D721Med (cell line): ENCODE measurements at regions not wholly inside any gene's neighbourhood (a gene's known extent, or its start where the extent isn't known, plus 50 kb on each side); places are given as distances from the start of the nearest gene placed in this dataset.

Source experiments
- DNase-seq: peaks from one replicate; pipeline ENCODE4 v3.0.0; 2011; ENCODE audit warnings: low spot score; ENCODE audit not compliant: insufficient read length
- FAIRE-seq: peaks from 2 replicates; lab custom pipeline; 2011; peaks lifted over from hg19 to GRCh38; lab: Jason Lieb, UNC
- TF ChIP-seq, protein P1 (sequence below): IDR thresholded peaks from 2 replicates; pipeline ENCODE4 v1.5.1; 2012; ENCODE audit warnings: mild to moderate bottlenecking, control low read depth; ENCODE audit not compliant: insufficient read depth; ENCODE audit errors: missing control alignments

DNA sequence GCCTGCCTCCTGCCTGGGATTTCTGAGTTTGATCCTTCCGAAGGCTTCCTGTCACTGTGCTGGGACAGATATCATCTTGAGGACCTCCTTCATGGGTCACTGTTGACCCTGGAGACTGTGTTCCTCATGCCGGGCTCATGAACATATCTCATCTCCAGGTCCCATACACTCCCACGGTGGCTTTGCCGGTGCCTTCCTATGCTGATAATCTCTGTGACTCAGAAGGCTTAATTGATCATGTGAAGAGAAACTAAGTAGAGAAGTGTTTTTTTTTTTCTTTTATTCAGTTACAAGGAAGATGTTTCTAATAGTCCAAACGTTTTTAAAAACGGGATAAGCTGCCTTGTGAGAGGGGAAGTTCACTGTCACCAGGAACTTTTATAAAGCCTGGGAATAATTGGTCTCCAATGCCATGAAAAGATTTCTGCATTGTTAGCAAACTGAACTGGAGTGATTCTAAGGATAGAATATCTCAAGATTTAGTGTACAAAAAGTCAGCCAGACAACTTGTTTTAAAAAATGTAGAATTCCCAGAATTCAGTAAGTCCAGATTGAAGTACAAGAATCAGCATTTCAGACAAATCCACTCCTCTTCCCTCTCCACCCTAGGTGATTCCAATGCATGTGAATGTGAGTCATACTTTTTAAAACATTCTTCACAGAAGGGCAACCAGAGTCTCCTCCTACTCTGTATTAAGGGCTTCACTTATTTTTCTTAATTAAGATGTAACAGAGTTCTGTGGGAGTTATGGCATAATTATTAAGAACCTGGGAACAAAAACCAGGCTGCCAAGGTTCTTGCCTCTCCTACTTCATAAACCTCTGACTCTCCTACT is 139.8 kb upstream of the LGR5 start:
- DNase-seq (no peak), FAIRE-seq (no peak)
- TF ChIP-seq, protein P1, sequence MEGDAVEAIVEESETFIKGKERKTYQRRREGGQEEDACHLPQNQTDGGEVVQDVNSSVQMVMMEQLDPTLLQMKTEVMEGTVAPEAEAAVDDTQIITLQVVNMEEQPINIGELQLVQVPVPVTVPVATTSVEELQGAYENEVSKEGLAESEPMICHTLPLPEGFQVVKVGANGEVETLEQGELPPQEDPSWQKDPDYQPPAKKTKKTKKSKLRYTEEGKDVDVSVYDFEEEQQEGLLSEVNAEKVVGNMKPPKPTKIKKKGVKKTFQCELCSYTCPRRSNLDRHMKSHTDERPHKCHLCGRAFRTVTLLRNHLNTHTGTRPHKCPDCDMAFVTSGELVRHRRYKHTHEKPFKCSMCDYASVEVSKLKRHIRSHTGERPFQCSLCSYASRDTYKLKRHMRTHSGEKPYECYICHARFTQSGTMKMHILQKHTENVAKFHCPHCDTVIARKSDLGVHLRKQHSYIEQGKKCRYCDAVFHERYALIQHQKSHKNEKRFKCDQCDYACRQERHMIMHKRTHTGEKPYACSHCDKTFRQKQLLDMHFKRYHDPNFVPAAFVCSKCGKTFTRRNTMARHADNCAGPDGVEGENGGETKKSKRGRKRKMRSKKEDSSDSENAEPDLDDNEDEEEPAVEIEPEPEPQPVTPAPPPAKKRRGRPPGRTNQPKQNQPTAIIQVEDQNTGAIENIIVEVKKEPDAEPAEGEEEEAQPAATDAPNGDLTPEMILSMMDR: no peak

DNA sequence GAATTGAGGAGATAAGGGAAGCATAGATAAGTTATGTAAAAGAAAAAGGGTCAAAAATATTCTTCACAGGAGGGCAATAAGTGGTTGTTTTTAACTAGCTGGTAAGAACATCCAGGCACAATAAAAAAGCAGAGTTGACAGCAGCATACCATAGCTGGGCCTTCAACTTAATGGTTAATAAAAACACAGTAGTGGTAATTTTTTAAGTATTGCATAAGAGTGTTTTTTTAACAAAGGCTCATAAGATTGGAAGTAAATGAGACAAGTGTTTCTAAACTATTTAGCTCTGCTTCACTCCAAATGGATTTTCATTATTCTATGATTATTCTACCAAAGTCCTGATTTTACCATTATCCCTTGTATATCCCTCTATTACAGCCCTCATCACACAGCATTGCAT is 140.1 kb upstream of the TSPAN8 start:
- TF ChIP-seq, protein P1: no peak
- DNase-seq: no peak
- FAIRE-seq: no peak

DNA sequence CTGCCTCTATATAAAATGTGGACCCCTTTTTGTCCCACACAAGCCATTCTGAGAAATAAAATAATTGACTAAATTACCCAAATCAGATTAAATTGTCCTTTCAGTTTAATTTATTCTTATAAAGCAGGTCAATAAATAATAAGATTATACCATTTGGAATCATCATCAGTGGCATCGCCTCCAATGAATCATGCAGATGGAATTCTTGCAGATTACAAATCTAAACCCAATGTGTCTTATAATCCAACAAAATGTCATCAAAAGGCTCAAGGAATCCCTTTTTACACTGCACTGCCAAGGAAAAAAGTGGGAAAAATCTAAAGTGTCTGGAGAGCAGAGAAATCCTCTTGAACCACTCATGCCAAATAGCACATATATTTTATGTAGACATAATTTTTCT is 138.2 kb upstream of the TSPAN8 start:
- no peak for DNase-seq
- TF ChIP-seq, protein P1: no peak
- FAIRE-seq: no peak

DNA sequence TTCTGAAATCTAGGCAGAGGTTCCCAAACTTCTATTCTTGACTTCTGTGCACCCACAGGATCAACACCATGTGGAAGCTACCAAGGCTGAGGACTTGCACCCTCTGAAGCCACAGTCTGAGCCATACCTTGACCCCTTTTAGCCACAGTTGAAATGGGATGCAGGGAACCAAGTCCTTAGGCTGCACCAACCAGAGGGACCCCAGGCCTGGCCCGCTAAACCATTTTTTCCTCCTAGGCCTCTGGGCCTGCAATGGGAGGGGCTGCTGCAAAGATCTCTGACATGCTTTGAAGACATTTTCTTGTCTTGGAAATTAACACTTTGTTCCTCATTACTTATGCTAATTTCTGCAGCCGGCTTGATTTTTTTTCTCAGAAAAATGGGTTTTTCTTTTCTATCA is 133.9 kb upstream of the TSPAN8 start:
- DNase-seq: no peak
- no peak for FAIRE-seq

DNA sequence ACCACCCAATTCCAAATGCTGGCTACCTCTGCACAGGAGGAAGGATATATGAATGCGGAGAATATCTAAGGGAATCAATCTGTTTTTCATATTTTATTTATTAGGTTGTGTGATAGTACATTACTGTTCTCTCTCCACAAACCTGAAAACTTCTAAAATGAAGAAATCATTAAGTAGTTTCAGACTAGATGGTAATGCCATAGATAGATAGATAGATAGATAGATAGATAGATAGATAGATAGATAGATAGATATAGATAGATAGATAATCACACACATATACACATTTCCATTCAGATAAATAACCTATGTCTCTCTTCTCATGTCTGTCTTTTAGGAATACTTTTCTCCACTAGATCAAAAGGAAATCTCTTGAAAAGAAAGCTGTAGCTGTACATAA is 126.1 kb upstream of the TSPAN8 start:
- no peak for DNase-seq
- TF ChIP-seq, protein P1: no peak
- FAIRE-seq: no peak

More for the DNA sequence above, 133.9 kb upstream of the TSPAN8 start:
- TF ChIP-seq, protein P1: no peak

DNA sequence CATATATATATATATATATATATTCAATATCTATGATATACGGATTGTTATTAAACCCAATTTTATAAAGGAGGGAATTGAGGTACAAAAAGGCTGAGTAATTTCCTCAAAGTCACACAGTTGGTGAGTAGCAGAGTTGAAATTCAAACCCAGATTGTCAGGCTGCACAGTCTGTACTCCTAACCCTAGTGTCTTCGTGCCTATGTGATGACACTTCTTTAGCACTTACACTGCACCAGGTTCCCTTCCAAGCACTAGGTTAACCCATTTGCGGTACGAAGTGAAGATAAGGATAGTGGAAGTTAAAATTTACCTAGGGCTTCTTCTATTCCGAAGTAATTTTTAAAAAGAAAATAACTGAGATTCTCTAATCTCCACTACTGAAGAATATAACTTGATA is 125.1 kb upstream of the TSPAN8 start:
- FAIRE-seq (no peak), DNase-seq (no peak)
- TF ChIP-seq, protein P1: no peak

DNA sequence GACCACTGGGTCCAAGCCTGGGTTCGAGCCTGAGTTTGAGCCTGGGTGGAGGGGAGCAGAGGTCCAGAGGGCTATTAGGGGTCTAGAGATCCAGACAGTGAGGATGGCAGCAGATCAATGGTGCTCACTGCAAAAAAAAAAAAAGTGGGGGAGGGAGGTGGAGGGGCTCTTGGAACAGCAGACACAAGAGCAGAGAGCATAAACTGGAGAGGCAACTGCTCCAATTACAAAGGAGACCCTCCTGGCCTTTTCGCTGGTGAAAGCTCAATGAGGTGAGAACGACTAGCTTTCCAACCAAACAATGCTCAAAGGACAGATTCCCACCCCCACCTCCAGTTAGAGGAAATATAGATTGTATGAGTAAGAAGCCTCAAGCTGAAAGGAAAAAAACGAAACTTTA is 124.2 kb upstream of the TSPAN8 start:
- FAIRE-seq (no peak), DNase-seq (no peak)
- TF ChIP-seq, protein P1: no peak
